C4-2B (cell line): ENCODE measurements at regions not wholly inside any gene's neighbourhood (a gene's known extent, or its start where the extent isn't known, plus 50 kb on each side); places are given as distances from the start of the nearest gene placed in this dataset.
"Not testable (repeated sequence)": the region's sequence is repeated elsewhere in the genome, so short reads cannot be mapped to it uniquely, and the experiment has no call there.

ENCODE experiments used
- ZFX ChIP-seq: fragments of 450-650 bp; IDR thresholded peaks from 2 replicates; pipeline ENCODE4 v1.6.1; 2017
- TF ChIP-seq, protein P1 (sequence below): fragments of 450-650 bp; conservative IDR thresholded peaks from 2 replicates; pipeline ENCODE4 v1.5.1; 2017; ENCODE audit warnings: mild to moderate bottlenecking

DNA sequence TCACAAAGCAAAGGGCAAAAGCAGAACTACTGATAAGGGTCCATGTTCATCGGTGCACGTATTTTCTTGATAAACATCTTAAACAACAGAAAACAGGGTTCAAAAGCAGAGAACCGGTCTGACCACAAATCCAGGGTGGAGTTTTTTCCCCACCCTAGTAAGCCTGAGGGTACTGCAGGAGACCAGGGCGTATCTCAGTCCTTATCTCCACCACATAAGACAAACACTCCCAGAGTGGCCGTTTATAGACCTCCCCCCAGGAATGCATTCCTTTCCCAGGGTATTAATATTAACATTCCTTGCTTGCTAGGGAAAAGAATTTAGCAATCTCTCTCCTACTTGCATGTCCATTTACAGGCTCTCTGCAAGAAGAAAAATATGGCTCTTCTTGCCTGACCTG is 567.9 kb upstream of the HS3ST1 start:
- TF ChIP-seq, protein P1, sequence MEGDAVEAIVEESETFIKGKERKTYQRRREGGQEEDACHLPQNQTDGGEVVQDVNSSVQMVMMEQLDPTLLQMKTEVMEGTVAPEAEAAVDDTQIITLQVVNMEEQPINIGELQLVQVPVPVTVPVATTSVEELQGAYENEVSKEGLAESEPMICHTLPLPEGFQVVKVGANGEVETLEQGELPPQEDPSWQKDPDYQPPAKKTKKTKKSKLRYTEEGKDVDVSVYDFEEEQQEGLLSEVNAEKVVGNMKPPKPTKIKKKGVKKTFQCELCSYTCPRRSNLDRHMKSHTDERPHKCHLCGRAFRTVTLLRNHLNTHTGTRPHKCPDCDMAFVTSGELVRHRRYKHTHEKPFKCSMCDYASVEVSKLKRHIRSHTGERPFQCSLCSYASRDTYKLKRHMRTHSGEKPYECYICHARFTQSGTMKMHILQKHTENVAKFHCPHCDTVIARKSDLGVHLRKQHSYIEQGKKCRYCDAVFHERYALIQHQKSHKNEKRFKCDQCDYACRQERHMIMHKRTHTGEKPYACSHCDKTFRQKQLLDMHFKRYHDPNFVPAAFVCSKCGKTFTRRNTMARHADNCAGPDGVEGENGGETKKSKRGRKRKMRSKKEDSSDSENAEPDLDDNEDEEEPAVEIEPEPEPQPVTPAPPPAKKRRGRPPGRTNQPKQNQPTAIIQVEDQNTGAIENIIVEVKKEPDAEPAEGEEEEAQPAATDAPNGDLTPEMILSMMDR: not testable (repeated sequence)
- not testable (repeated sequence) for TF ChIP-seq ZFX
